ENCODE measurements at regions not wholly inside any gene's neighbourhood (a gene's known extent, or its start where the extent isn't known, plus 50 kb on each side); places are given as distances from the start of the nearest gene placed in this dataset.

DNA sequence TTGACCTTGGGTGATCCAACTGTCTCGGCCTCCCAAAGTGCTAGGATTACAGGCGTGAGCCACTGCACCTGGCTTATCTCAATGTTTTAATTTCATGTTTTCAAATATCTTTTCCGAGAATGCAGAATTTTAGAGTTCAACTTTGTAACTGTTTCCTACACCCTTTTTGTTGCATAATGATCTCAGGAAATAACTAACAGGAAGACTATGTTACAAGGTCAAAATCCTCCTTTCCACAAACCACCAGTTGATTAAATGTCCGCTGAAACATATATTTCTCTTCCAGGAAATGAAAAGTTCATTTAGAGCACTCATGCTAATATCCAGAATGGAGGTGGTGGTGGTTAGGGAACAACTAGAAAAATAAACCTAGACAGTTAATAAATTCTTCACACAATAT lies 377.8 kb downstream of the PPP4R3C start:
- H4K20me1 ChIP-seq (ENCODE audit: insufficient read depth, poor library complexity, severe bottlenecking) = no peaks in the 10 kb centered on the region
- TF ChIP-seq EZH2 (IDR thresholded peaks at IDR 0.05; ENCODE audit: borderline replicate concordance) = no peak
- no peak for TF ChIP-seq CTCF (IDR thresholded peaks at IDR 0.05; ENCODE audit: poor library complexity)
- no peak for TF ChIP-seq EZH2phosphoT487 (IDR thresholded peaks at IDR 0.05; ENCODE audit: low read depth, severe bottlenecking, unreplicated experiment)
- 61% methylated on average over 4 of the region's 4 CpGs for WGBS (ENCODE audit: low lambda C conversion rate, missing lambda C conversion rate)
- H3K9me3 ChIP-seq (ENCODE audit: low read depth) = no peaks in the 10 kb centered on the region
- H3K9me2 ChIP-seq (replicated peaks; ENCODE audit: insufficient read depth) = no peaks in the 10 kb centered on the region
- H2AFZ ChIP-seq = no peak overlapping the region
- H3K4me3 ChIP-seq = no peak overlapping the region
- no peaks in the 10 kb centered on the region for H3K36me3 ChIP-seq (replicated peaks; ENCODE audit: insufficient read depth, low read depth)
- no peaks in the 10 kb centered on the region for H3K27me3 ChIP-seq
- no peak for DNase-seq (ENCODE audit: low spot score)
- no peak overlapping the region for H3K4me2 ChIP-seq
- H3K4me1 ChIP-seq (ENCODE audit: insufficient read depth) = no peaks in the 10 kb centered on the region
- H3K27ac ChIP-seq = no peak overlapping the region
- no peaks in the 10 kb centered on the region for H3K79me2 ChIP-seq

- WGBS (ENCODE audit: low lambda C conversion rate, missing lambda C conversion rate) = 24% methylated on average over 1 of the region's 1 CpG
Measured at GRCh38 chrX:27078371-27078770, 384.8 kb downstream of the PPP4R3C start.

DNA sequence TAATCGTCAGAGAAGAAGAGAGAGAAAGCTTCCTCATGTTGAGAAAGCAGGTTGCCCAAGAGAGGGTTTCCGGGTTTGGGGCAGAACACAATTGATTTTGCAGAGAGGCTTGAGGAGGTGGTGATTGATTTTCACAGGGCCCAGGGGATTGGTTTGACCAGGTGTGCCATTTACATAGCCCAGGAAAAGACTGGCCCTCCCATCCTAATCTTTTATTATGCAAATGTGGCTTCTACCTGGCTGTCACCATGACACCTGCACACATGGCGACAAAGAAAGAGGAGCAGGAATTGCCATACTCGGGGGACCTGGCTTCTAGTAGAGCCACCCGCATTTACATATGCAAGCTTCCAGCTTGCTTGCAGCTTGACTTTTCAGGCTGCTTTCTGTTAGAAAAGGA lies 405.3 kb downstream of the PPP4R3C start:
- no peaks in the 10 kb centered on the region for H3K27me3 ChIP-seq
- no peaks in the 10 kb centered on the region for H3K79me2 ChIP-seq
- H3K4me1 ChIP-seq (ENCODE audit: insufficient read depth) = no peaks in the 10 kb centered on the region
- DNase-seq (ENCODE audit: low spot score) = no peak
- H2AFZ ChIP-seq = no peak overlapping the region
- no peak overlapping the region for H3K27ac ChIP-seq
- TF ChIP-seq CTCF (IDR thresholded peaks at IDR 0.05; ENCODE audit: poor library complexity) = no peak
- H3K4me3 ChIP-seq = no peak overlapping the region
- H3K9me2 ChIP-seq (replicated peaks; ENCODE audit: insufficient read depth) = no peaks in the 10 kb centered on the region
- WGBS (ENCODE audit: low lambda C conversion rate, missing lambda C conversion rate) = 59% methylated on average over 5 of the region's 5 CpGs
- no peak overlapping the region for H3K4me2 ChIP-seq
- H4K20me1 ChIP-seq (ENCODE audit: insufficient read depth, poor library complexity, severe bottlenecking) = no peaks in the 10 kb centered on the region
- H3K9me3 ChIP-seq (ENCODE audit: low read depth) = no peaks in the 10 kb centered on the region
- H3K36me3 ChIP-seq (replicated peaks; ENCODE audit: insufficient read depth, low read depth) = no peaks in the 10 kb centered on the region

More at GRCh38 chrX:27078371-27078770, 384.8 kb downstream of the PPP4R3C start:
- Histone ChIP-seq H2AFZ (no peak overlapping the region), H3K9me2 (replicated peaks; ENCODE audit: insufficient read depth) (no peaks in the 10 kb centered on the region), H3K4me3 (no peak overlapping the region), H3K79me2 (no peaks in the 10 kb centered on the region), H3K27me3 (no peaks in the 10 kb centered on the region), H3K9me3 (ENCODE audit: low read depth) (no peaks in the 10 kb centered on the region), H4K20me1 (ENCODE audit: insufficient read depth, poor library complexity, severe bottlenecking) (no peaks in the 10 kb centered on the region), H3K27ac (no peak overlapping the region), H3K36me3 (replicated peaks; ENCODE audit: insufficient read depth, low read depth) (no peaks in the 10 kb centered on the region), H3K4me1 (ENCODE audit: insufficient read depth) (no peaks in the 10 kb centered on the region), H3K4me2 (no peak overlapping the region)
- no peak for DNase-seq (ENCODE audit: low spot score)
- TF ChIP-seq CTCF (IDR thresholded peaks at IDR 0.05; ENCODE audit: poor library complexity) (no peak), EZH2phosphoT487 (IDR thresholded peaks at IDR 0.05; ENCODE audit: low read depth, severe bottlenecking, unreplicated experiment) (no peak), EZH2 (IDR thresholded peaks at IDR 0.05; ENCODE audit: borderline replicate concordance) (no peak)

GRCh38 chrX:27039332-27039731 lies 423.8 kb downstream of the PPP4R3C start:
- Histone ChIP-seq H3K4me1 (ENCODE audit: insufficient read depth) (no peaks in the 10 kb centered on the region), H3K4me2 (no peak overlapping the region), H3K4me3 (no peak overlapping the region), H3K79me2 (no peaks in the 10 kb centered on the region), H3K9me2 (replicated peaks; ENCODE audit: insufficient read depth) (no peaks in the 10 kb centered on the region), H2AFZ (no peak overlapping the region), H4K20me1 (ENCODE audit: insufficient read depth, poor library complexity, severe bottlenecking) (no peaks in the 10 kb centered on the region), H3K27me3 (no peaks in the 10 kb centered on the region), H3K9me3 (ENCODE audit: low read depth) (no peaks in the 10 kb centered on the region), H3K36me3 (replicated peaks; ENCODE audit: insufficient read depth, low read depth) (no peaks in the 10 kb centered on the region), H3K27ac (no peak overlapping the region)
- 44% methylated on average over 1 of the region's 1 CpG for WGBS (ENCODE audit: low lambda C conversion rate, missing lambda C conversion rate)
- TF ChIP-seq EZH2phosphoT487 (IDR thresholded peaks at IDR 0.05; ENCODE audit: low read depth, severe bottlenecking, unreplicated experiment) (no peak), CTCF (IDR thresholded peaks at IDR 0.05; ENCODE audit: poor library complexity) (no peak), EZH2 (IDR thresholded peaks at IDR 0.05; ENCODE audit: borderline replicate concordance) (no peak)
- no peak for DNase-seq (ENCODE audit: low spot score)
